Lung (tissue), 11 donors: ENCODE measurements at regions not wholly inside any gene's neighbourhood (a gene's known extent, or its start where the extent isn't known, plus 50 kb on each side); places are given as distances from the start of the nearest gene placed in this dataset.
A peak's percentile ranks its signal among the peaks of the same experiment; 100 is the strongest.

Experiments
- ATAC-seq: fragments of 200-7000 bp; cut with Tn5 transposase; one replicate; pipeline ENCODE4 v1.9.1; 2020; ENCODE audit warnings: moderate number of reproducible peaks; ENCODE audit not compliant: insufficient read depth, low FRiP score
- DNase-seq, 3 donors: peaks; one replicate each; pipeline ENCODE4 v3.0.0-alpha.2; 2013 to 2017
- H3K27ac ChIP-seq, 2 donors: one replicate each; pipeline ENCODE4 v1.5.1; 2013; ENCODE audit warnings: mild to moderate bottlenecking in 2 of 2, moderate library complexity in 2 of 2, control low read depth in 1 of 2, inconsistent platforms in 1 of 2, low read depth in 1 of 2, low read length in 1 of 2
- H3K27me3 ChIP-seq, 3 donors: one replicate each; pipeline ENCODE4 v1.5.1; 2013; ENCODE audit warnings: low read length in 2 of 3; ENCODE audit not compliant: control insufficient read depth in 3 of 3, insufficient read depth in 3 of 3
- H3K36me3 ChIP-seq, 4 donors: one replicate each; pipeline ENCODE4 v1.5.1; 2013; ENCODE audit warnings: low read length in 4 of 4, mild to moderate bottlenecking in 1 of 4, moderate library complexity in 1 of 4; ENCODE audit not compliant: control insufficient read depth in 4 of 4, insufficient read depth in 4 of 4
- H3K4me1 ChIP-seq, 5 donors: one replicate each; pipeline ENCODE4 v1.5.1; 2013; ENCODE audit warnings: low read length in 5 of 5, mild to moderate bottlenecking in 2 of 5, moderate library complexity in 1 of 5; ENCODE audit not compliant: control insufficient read depth in 5 of 5, insufficient read depth in 5 of 5
- H3K4me3 ChIP-seq: one replicate; pipeline ENCODE4 v1.5.1; 2013; ENCODE audit warnings: mild to moderate bottlenecking, control low read depth, moderate library complexity
- H3K9ac ChIP-seq, 2 donors: one replicate each; pipeline ENCODE4 v1.5.1; 2013; ENCODE audit warnings: low read length in 2 of 2, control low read depth in 1 of 2; ENCODE audit not compliant: insufficient read depth in 1 of 2
- H3K9me3 ChIP-seq, 4 donors: one replicate each; pipeline ENCODE4 v1.5.1; 2013; ENCODE audit warnings: low read length in 3 of 4, mild to moderate bottlenecking in 1 of 4, moderate library complexity in 1 of 4; ENCODE audit not compliant: control insufficient read depth in 4 of 4, insufficient read depth in 3 of 4
- CTCF ChIP-seq: IDR thresholded peaks from 2 replicates; pipeline ENCODE4 v1.5.1; 2012; ENCODE audit warnings: mild to moderate bottlenecking; ENCODE audit errors: control extremely low read depth, extremely low read depth
- WGBS, 2 donors: extraction: QIAGEN DNeasy Blood & Tissue Kit; methylation state at CpG; one replicate each; pipeline ENCODE4 v1.1.7; 2013; 5-methylcytosine and 5-hydroxymethylcytosine counted together
- donor health status: control.
- donor health status: control.
- donor health status: Bipolar disorder and iron deficiency.
- donor health status: healthy.
- donor health status: DM: yes; HTN: yes; CAD: no.

- ATAC-seq (no peak), DNase-seq (no peak)
- WGBS, 2 donors, result 58 to 67% methylated on average over 4 of the region's 4 CpGs
- Histone ChIP-seq H3K27me3 (no peaks in the 10 kb centered on the region), H3K27ac (no peak overlapping the region), H3K36me3 (no peaks in the 10 kb centered on the region), H3K9ac (no peak overlapping the region), H3K4me1 (no peaks in the 10 kb centered on the region), H3K4me3 (no peak overlapping the region), H3K9me3 (peaks cover 0 to 7% (median 0%) of the 10 kb centered on the region in 4 donors)
- no peak for TF ChIP-seq CTCF
Measured at GRCh38 chr5:165321912-165322311, 1816.5 kb downstream of the MAT2B start.

DNA sequence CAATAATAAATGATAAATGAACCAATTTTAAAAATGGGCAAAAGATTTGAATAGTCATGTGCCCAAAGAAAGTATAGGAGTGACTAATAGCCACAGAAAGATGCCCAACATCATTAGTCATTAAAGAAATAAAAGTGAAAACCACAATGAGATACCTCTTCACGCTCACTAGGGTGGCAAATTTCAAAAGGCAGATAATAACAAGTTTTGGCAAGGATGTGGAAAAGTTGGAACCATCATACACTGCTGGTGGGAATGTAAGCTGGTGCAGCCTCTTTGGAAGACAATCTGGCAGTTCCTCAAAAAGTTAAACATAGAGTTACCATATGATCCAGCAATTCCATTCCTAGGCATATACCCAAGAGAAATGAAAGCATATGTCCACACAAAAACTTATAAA, 1819.8 kb downstream of the MAT2B start:
- H3K4me1 ChIP-seq, result peaks cover 0 to 5% (median 0%) of the 10 kb centered on the region in 5 donors
- H3K27me3 ChIP-seq, result no peaks in the 10 kb centered on the region
- no peak overlapping the region for H3K4me3 ChIP-seq
- DNase-seq, result no peak
- no peak for TF ChIP-seq CTCF
- no peak for ATAC-seq
- 82 to 91% methylated on average over 1 of the region's 1 CpG for WGBS, 2 donors
- no peaks in the 10 kb centered on the region for H3K9me3 ChIP-seq
- no peak overlapping the region for H3K9ac ChIP-seq
- H3K36me3 ChIP-seq, result no peaks in the 10 kb centered on the region
- no peak overlapping the region for H3K27ac ChIP-seq

GRCh38 chr5:165327631-165328030, 1822.2 kb downstream of the MAT2B start:
- peak in 2 of 3 donors; percentile 6 to 13 for DNase-seq
- Histone ChIP-seq H3K36me3 (no peaks in the 10 kb centered on the region), H3K9me3 (no peaks in the 10 kb centered on the region), H3K27me3 (no peaks in the 10 kb centered on the region), H3K4me3 (no peak overlapping the region), H3K4me1 (peaks cover 0 to 5% (median 0%) of the 10 kb centered on the region in 5 donors), H3K27ac (no peak overlapping the region), H3K9ac (no peak overlapping the region)
- ATAC-seq, result no peak
- 96 to 100% methylated on average over 2 of the region's 2 CpGs for WGBS, 2 donors
- TF ChIP-seq CTCF, result no peak

GRCh38 chr5:165328846-165329245, 1823.4 kb downstream of the MAT2B start:
- Histone ChIP-seq H3K9me3 (no peaks in the 10 kb centered on the region), H3K27ac (no peak overlapping the region), H3K27me3 (no peaks in the 10 kb centered on the region), H3K36me3 (no peaks in the 10 kb centered on the region), H3K9ac (no peak overlapping the region), H3K4me3 (no peak overlapping the region), H3K4me1 (peaks cover 0 to 5% (median 0%) of the 10 kb centered on the region in 5 donors)
- TF ChIP-seq CTCF, result no peak
- no peak for ATAC-seq
- no peak for DNase-seq
